Fibroblast of pulmonary artery (primary cell): ENCODE measurements at regions not wholly inside any gene's neighbourhood (a gene's known extent, or its start where the extent isn't known, plus 50 kb on each side); places are given as distances from the start of the nearest gene placed in this dataset.

Experiments used
- DNase-seq: peaks from one replicate; pipeline ENCODE4 v3.0.0-alpha.2; 2010; ENCODE audit warnings: low read depth
- H3K4me3 ChIP-seq: replicated peaks from 2 replicates; pipeline ENCODE4 v1.5.1; 2011; ENCODE audit warnings: low read depth, mild to moderate bottlenecking, control low read depth, low read length, moderate library complexity
- CTCF ChIP-seq: IDR thresholded peaks from 2 replicates; pipeline ENCODE4 v1.5.1; 2011; ENCODE audit warnings: mild to moderate bottlenecking, control low read depth, low read length, inconsistent platforms; ENCODE audit errors: missing control alignments

- TF ChIP-seq CTCF, result no peak
- H3K4me3 ChIP-seq, result no peak overlapping the region
- no peak for DNase-seq
These were observed 206.4 kb upstream of the LYPLAL1 start for GRCh38 chr1:218967254-218967653.

DNA sequence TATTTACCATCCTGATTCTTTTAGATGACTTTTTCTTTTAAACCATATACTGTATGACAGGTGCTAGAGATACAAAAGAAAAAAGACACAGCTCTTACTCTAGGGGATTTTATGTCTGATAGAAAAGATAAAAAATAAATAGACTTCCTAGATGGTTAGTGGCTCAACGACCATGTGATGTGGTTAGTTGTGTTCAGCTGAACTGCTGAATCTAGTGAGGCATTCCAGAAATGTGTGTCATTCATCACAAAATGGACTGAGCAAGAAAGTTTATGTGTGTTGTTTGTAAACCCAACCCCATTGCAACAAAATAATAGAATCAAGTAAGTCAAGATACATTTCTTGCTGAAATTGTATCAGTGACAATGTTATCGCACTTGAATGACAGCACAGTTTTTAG lies 205.8 kb upstream of the LYPLAL1 start:
- no peak for TF ChIP-seq CTCF
- H3K4me3 ChIP-seq, result no peak overlapping the region
- DNase-seq, result peak; percentile 41

DNA sequence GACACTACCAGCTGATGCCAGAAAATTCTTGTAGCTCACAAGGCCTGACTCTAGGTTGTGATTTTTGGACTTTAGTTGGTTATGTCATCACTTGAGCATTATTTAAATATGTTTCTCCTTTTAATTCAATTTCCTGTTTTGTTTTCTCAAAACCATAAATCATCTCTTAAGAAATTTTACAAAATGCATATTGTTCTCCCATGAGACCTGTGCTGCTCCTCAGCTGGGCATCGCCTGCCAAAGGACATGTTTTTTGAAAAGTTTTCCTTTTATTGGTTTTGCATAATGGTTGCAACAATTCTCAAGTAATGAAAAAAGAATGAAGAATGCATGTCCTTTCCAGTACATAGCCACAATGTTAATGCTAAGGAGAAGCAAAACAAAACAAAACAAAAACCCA lies 204.7 kb upstream of the LYPLAL1 start:
- TF ChIP-seq CTCF, result no peak
- DNase-seq, result no peak

DNA sequence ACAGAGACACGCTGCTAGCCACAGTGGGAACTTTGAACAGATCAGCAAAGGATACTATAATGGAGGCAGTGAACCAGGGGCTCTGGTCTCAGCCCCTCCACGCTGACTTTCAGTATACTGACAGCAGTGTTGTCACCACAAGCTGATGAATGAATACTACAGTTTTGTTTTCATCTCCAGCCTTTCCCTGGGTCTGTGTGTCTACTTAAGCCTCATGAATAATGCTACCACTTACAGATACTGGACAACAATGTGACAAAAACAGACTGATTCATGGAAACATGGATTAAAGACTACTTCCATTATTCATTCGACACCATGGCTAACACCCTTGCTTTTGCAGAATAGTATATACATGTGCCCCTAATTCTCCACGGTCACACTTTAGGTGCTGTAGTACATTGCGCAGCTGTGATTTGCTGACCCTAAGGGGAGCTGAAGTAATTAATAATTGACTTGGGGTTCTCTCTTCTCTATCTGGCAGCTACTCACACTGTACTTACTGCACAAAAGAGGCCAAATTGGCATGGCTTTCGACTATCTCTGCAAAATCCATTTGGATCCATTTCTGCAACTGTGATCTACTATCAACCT lies 203.2 kb upstream of the LYPLAL1 start:
- no peak overlapping the region for H3K4me3 ChIP-seq
- no peak for TF ChIP-seq CTCF
- no peak for DNase-seq

More for the DNA sequence above, 204.7 kb upstream of the LYPLAL1 start:
- no peak overlapping the region for H3K4me3 ChIP-seq

DNA sequence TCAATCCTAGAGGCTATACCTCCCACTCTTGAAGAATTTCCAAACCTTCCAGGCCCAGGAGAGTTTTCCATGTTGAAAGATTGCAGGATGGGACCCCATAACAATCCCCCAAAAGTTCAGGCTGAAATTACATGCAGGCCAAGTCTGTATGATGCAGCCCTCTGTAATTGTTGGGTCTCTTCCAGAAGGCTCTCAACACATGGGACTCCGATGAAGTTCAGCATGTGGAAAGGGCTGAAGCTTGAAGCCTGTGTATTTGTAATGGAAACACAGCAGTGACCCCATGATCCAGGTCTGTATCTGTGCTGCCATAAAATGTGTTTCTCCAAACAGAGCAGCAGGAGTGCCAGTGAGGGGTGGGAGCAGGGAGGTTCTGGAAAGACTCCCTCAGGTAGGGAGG lies 202.5 kb upstream of the LYPLAL1 start:
- no peak for TF ChIP-seq CTCF
- H3K4me3 ChIP-seq, result no peak overlapping the region
- DNase-seq, result peak; percentile 49

DNA sequence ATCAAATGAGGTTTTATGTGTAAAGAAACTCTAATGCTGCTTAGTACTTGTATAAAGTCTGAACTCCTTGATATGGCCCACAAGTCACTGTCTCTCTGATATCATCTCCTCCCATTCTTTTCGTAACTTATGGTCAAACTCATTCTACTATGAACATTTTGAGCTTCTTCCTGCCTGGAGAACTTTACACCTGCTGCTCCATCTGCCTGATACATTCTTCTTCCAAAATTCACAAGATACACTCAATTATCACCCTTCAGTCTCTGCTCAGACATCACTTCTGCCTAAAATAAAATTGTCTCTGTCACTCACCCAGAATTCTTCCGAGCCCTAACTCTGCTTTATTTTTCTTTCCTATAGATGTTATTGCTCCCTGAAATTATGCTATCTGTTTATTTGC lies 192.8 kb upstream of the LYPLAL1 start:
- no peak overlapping the region for H3K4me3 ChIP-seq
- TF ChIP-seq CTCF, result no peak
- DNase-seq, result no peak

DNA sequence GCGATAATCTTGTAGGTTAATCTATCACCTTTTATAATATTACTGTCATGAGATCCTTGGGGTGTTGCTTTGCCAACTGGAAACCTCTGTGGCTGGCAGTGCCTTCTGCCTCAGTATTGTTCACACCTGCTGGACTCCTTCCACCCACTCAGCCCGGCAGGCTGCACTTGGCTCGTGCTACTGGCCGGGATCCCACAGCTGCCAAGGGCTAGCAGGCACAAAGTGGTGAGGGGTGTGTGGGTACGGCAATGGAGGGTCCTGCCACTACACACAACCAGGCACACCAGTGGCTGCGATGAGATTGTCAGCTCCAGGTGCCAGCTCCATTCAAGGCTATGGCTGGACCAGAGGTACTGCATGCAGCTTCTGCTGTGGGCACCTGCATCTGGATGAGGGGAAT lies 191.2 kb upstream of the LYPLAL1 start:
- no peak overlapping the region for H3K4me3 ChIP-seq
- no peak for TF ChIP-seq CTCF
- DNase-seq, result no peak
